Neural crest cell (in vitro differentiated cells): ENCODE measurements at regions not wholly inside any gene's neighbourhood (a gene's known extent, or its start where the extent isn't known, plus 50 kb on each side); places are given as distances from the start of the nearest gene placed in this dataset.
A peak's percentile ranks its signal among the peaks of the same experiment; 100 is the strongest.

Experiments
- DNase-seq: peaks from one replicate; pipeline ENCODE4 v3.0.0; 2021; ENCODE audit warnings: low read depth, mixed read lengths, low spot score
- H3K27ac Mint-ChIP-seq: one replicate; pipeline ENCODE4 v1.8.0; 2021; ENCODE audit warnings: mild to moderate bottlenecking, mixed read lengths; ENCODE audit not compliant: unreplicated experiment
- H3K27me3 Mint-ChIP-seq: 2 replicates; pipeline ENCODE4 v1.8.0; 2021; ENCODE audit warnings: low read depth, mild to moderate bottlenecking, mixed read lengths
- H3K36me3 Mint-ChIP-seq: 2 replicates; pipeline ENCODE4 v1.8.0; 2021; ENCODE audit warnings: low read depth, mild to moderate bottlenecking, mixed read lengths
- H3K4me1 Mint-ChIP-seq: 2 replicates; pipeline ENCODE4 v1.8.0; 2021; ENCODE audit warnings: mixed read lengths
- H3K4me3 Mint-ChIP-seq: one replicate; pipeline ENCODE4 v1.8.0; 2021; ENCODE audit warnings: mild to moderate bottlenecking, mixed read lengths
- H3K9me3 Mint-ChIP-seq: 2 replicates; pipeline ENCODE4 v1.8.0; 2021; ENCODE audit warnings: mixed read lengths
- CTCF ChIP-seq: fragments of 200-600 bp; sonication (generic); conservative IDR thresholded peaks from 2 replicates; pipeline ENCODE4 v1.5.0; 2021; ENCODE audit warnings: antibody characterized with exemption, mild to moderate bottlenecking

- H3K27ac Mint-ChIP-seq, result no peak overlapping the region
- no peak overlapping the region for H3K4me3 Mint-ChIP-seq
- peaks cover 7% of the 10 kb centered on the region for H3K4me1 Mint-ChIP-seq
- peaks cover 32% of the 10 kb centered on the region for H3K27me3 Mint-ChIP-seq
- no peak for TF ChIP-seq CTCF
- H3K36me3 Mint-ChIP-seq, result no peaks in the 10 kb centered on the region
- no peak for DNase-seq
- H3K9me3 Mint-ChIP-seq, result no peaks in the 10 kb centered on the region
Measured at GRCh38 chr11:129691142-129691541, 124.5 kb upstream of the TMEM45B start.

- Mint-ChIP-seq H3K4me3 (peak overlapping the region; percentile 16), H3K4me1 (peaks cover 7% of the 10 kb centered on the region), H3K9me3 (no peaks in the 10 kb centered on the region), H3K27me3 (peaks cover 44% of the 10 kb centered on the region), H3K27ac (no peak overlapping the region), H3K36me3 (no peaks in the 10 kb centered on the region)
- TF ChIP-seq CTCF, result peak; percentile 12
- DNase-seq, result no peak
Measured at GRCh38 chr11:129694538-129694937, 121.1 kb upstream of the TMEM45B start.

- Mint-ChIP-seq H3K4me1 (peaks cover 7% of the 10 kb centered on the region), H3K27me3 (peaks cover 49% of the 10 kb centered on the region), H3K9me3 (no peaks in the 10 kb centered on the region), H3K36me3 (no peaks in the 10 kb centered on the region), H3K4me3 (no peak overlapping the region), H3K27ac (no peak overlapping the region)
- no peak for DNase-seq
- TF ChIP-seq CTCF, result no peak
Measured at GRCh38 chr11:129694966-129695365, 120.7 kb upstream of the TMEM45B start.

- peaks cover 56% of the 10 kb centered on the region for H3K27me3 Mint-ChIP-seq
- peaks cover 7% of the 10 kb centered on the region for H3K4me1 Mint-ChIP-seq
- no peaks in the 10 kb centered on the region for H3K9me3 Mint-ChIP-seq
- peak; percentile 70 for TF ChIP-seq CTCF
- H3K27ac Mint-ChIP-seq, result no peak overlapping the region
- no peaks in the 10 kb centered on the region for H3K36me3 Mint-ChIP-seq
- DNase-seq, result peak; percentile 80
- peak overlapping the region; percentile 81 for H3K4me3 Mint-ChIP-seq
Measured at GRCh38 chr11:129695571-129696308, 119.9 kb upstream of the TMEM45B start.

GRCh38 chr11:129696309-129696989, 119.2 kb upstream of the TMEM45B start:
- Mint-ChIP-seq H3K4me3 (no peak overlapping the region), H3K27me3 (peaks cover 59% of the 10 kb centered on the region), H3K36me3 (no peaks in the 10 kb centered on the region), H3K27ac (no peak overlapping the region), H3K4me1 (peaks cover 7% of the 10 kb centered on the region), H3K9me3 (no peaks in the 10 kb centered on the region)
- no peak for DNase-seq
- TF ChIP-seq CTCF, result no peak
